ENCODE measurements at regions not wholly inside any gene's neighbourhood (a gene's known extent, or its start where the extent isn't known, plus 50 kb on each side); places are given as distances from the start of the nearest gene placed in this dataset.
"Not testable (repeated sequence)": the region's sequence is repeated elsewhere in the genome, so short reads cannot be mapped to it uniquely, and the experiment has no call there.

GRCh38 chr2:18304849-18305248, 255.6 kb downstream of the RDH14 start:
- no peak for ATAC-seq

GRCh38 chr2:18301421-18302139, 258.9 kb downstream of the RDH14 start:
- ATAC-seq, result no peak

GRCh38 chr2:18299423-18300212, 260.8 kb downstream of the RDH14 start:
- ATAC-seq, result no peak

GRCh38 chr2:18297534-18298058, 262.9 kb downstream of the RDH14 start:
- no peak for ATAC-seq

GRCh38 chr2:18290386-18290785, 270.1 kb downstream of the RDH14 start:
- ATAC-seq, result no peak

- ATAC-seq, result no peak
Observed at GRCh38 chr2:18286897-18287296, 273.6 kb downstream of the RDH14 start.

GRCh38 chr2:18284331-18284730, 276.1 kb downstream of the RDH14 start:
- no peak for ATAC-seq

GRCh38 chr2:18282026-18282425, 278.4 kb downstream of the RDH14 start:
- no peak for ATAC-seq

GRCh38 chr2:18276583-18277075, 283.8 kb downstream of the RDH14 start:
- ATAC-seq, result no peak

- ATAC-seq, result no peak
Observed at GRCh38 chr2:18273205-18273604, 287.2 kb downstream of the RDH14 start.

- no peak for ATAC-seq
Observed at GRCh38 chr2:18272148-18272494, 288.3 kb downstream of the RDH14 start.

GRCh38 chr2:18271370-18272147, 288.9 kb downstream of the RDH14 start:
- no peak for ATAC-seq

GRCh38 chr2:18268400-18268799, 292.1 kb downstream of the RDH14 start:
- ATAC-seq, result no peak

GRCh38 chr2:18267501-18267900, 293.0 kb downstream of the RDH14 start:
- no peak for ATAC-seq

GRCh38 chr2:18266699-18267098, 293.8 kb downstream of the RDH14 start:
- ATAC-seq, result not testable (repeated sequence)

GRCh38 chr2:18265614-18266586, 294.6 kb downstream of the RDH14 start:
- ATAC-seq, result no peak

GRCh38 chr2:18262601-18263000, 297.9 kb downstream of the RDH14 start:
- no peak for ATAC-seq

GRCh38 chr2:18253686-18254197, 306.7 kb downstream of the RDH14 start:
- ATAC-seq, result no peak

- no peak for ATAC-seq
Observed at GRCh38 chr2:18251486-18251885, 309.0 kb downstream of the RDH14 start.

- no peak for ATAC-seq
Observed at GRCh38 chr2:18247282-18248110, 313.0 kb downstream of the RDH14 start.

- ATAC-seq, result no peak
Observed at GRCh38 chr2:18245375-18245774, 315.1 kb downstream of the RDH14 start.
